ACHN (cell line): ENCODE measurements at regions not wholly inside any gene's neighbourhood (a gene's known extent, or its start where the extent isn't known, plus 50 kb on each side); places are given as distances from the start of the nearest gene placed in this dataset.

Source experiments
- DNase-seq: peaks from one replicate; pipeline ENCODE4 v3.0.0-alpha.2; 2015
- in situ Hi-C: cut with HindIII; loops from 2 replicates; pipeline ENCODE4 v1.10.0; 2017; ENCODE audit warnings: low sequenced_read_pairs, low pct_ligation_motif_present, low pct_unique_long_range_greater_than_20kb

GRCh38 chr2:219911541-219911940, 284.1 kb downstream of the SLC4A3 start:
- in situ Hi-C loops: no loop called here
- no peak for DNase-seq

GRCh38 chr2:219912491-219912921, 285.1 kb downstream of the SLC4A3 start:
- DNase-seq: no peak
- in situ Hi-C loops: no loop called here

GRCh38 chr2:219914577-219914976, 287.1 kb downstream of the SLC4A3 start:
- no peak for DNase-seq
- in situ Hi-C loops: no loop called here

- DNase-seq: peak; percentile 11
- in situ Hi-C loops: no loop called here
Measured at GRCh38 chr2:219916281-219916680, 288.9 kb downstream of the SLC4A3 start.

GRCh38 chr2:219916726-219917440, 289.5 kb downstream of the SLC4A3 start:
- in situ Hi-C loops: no loop called here
- DNase-seq: no peak

- in situ Hi-C loops: no loop called here
Measured at GRCh38 chr2:219918254-219918653, 290.8 kb downstream of the SLC4A3 start.

GRCh38 chr2:219918944-219919343, 291.5 kb downstream of the SLC4A3 start:
- DNase-seq: no peak
- in situ Hi-C loops: no loop called here

More at GRCh38 chr2:219918254-219918653, 290.8 kb downstream of the SLC4A3 start:
- no peak for DNase-seq

- DNase-seq: no peak
- in situ Hi-C loops: no loop called here
Measured at GRCh38 chr2:219919506-219919905, 292.1 kb downstream of the SLC4A3 start.

GRCh38 chr2:219929835-219930234, 302.4 kb downstream of the SLC4A3 start:
- in situ Hi-C loops: no loop called here

GRCh38 chr2:219939647-219940046, 312.2 kb downstream of the SLC4A3 start:
- in situ Hi-C loops: no loop called here
- DNase-seq: no peak

More at GRCh38 chr2:219929835-219930234, 302.4 kb downstream of the SLC4A3 start:
- DNase-seq: no peak

- DNase-seq: no peak
- in situ Hi-C loops: no loop called here
Measured at GRCh38 chr2:219944866-219945265, 317.4 kb downstream of the SLC4A3 start.

GRCh38 chr2:219946021-219946420, 318.6 kb downstream of the SLC4A3 start:
- no peak for DNase-seq
- in situ Hi-C loops: no loop called here

- in situ Hi-C loops: no loop called here
- no peak for DNase-seq
Measured at GRCh38 chr2:219946529-219946928, 319.1 kb downstream of the SLC4A3 start.

GRCh38 chr2:219947575-219947974, 320.1 kb downstream of the SLC4A3 start:
- no peak for DNase-seq
- in situ Hi-C loops: no loop called here

GRCh38 chr2:219949053-219949452, 321.6 kb downstream of the SLC4A3 start:
- in situ Hi-C loops: no loop called here
- no peak for DNase-seq

GRCh38 chr2:219951099-219951498, 323.7 kb downstream of the SLC4A3 start:
- DNase-seq: no peak
- in situ Hi-C loops: no loop called here

GRCh38 chr2:219954331-219954730, 326.9 kb downstream of the SLC4A3 start:
- DNase-seq: no peak
- in situ Hi-C loops: no loop called here

- in situ Hi-C loops: no loop called here
- DNase-seq: no peak
Measured at GRCh38 chr2:219957820-219958219, 330.4 kb downstream of the SLC4A3 start.

- in situ Hi-C loops: no loop called here
- no peak for DNase-seq
Measured at GRCh38 chr2:219958941-219959340, 331.5 kb downstream of the SLC4A3 start.

GRCh38 chr2:219959471-219959870, 332.0 kb downstream of the SLC4A3 start:
- DNase-seq: no peak

More at GRCh38 chr2:219959471-219959870, 332.0 kb downstream of the SLC4A3 start:
- in situ Hi-C loops: no loop called here
